ENCODE measurements at regions not wholly inside any gene's neighbourhood (a gene's known extent, or its start where the extent isn't known, plus 50 kb on each side); places are given as distances from the start of the nearest gene placed in this dataset.

DNA sequence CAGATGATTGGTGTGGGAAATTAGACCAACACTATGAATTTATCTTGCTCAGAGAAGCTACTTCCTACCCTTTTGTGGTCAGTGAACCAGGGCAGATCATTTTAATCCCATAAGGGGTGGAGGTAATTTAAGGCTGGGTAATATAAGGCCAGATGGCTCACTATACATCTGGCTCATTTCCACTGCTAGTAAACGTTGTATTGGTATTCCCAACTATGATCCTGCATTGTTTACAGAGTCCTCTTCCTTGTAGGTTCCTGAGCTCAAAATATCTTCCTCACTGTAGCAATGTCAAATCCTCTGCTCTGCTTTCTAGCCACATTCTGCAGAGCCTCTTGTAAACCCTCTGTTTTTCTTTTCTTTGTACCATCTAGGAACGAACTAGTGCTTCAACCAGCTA, 93.0 kb upstream of the MGAT4C start:
- FAIRE-seq, result no peak

- FAIRE-seq, result no peak
Observed at GRCh38 chr12:86333955-86334522, 77.8 kb upstream of the MGAT4C start.

GRCh38 chr12:86331457-86331856, 75.3 kb upstream of the MGAT4C start:
- FAIRE-seq, result no peak

DNA sequence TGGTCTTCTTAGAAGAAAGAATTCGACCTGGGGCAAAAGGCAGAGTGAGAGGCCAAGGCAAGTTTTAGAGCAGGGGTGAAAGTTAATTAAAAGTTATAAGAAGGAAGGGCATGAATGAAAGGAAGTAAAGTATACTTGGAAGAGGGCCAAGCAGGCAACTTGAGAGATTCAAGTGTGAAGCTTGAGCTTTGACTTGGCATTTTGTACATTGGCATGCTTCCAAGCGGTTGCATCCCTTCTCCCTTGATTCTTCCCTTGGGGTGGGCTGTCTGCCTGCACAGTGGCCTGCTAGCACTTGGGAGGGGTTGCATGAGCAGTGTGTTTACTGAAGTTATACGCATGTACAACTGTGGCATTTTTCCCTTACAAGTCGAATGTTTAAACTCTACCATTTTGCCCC, 74.8 kb upstream of the MGAT4C start:
- no peak for FAIRE-seq

GRCh38 chr12:86312232-86312631, 56.0 kb upstream of the MGAT4C start:
- FAIRE-seq, result no peak
